ENCODE measurements at regions not wholly inside any gene's neighbourhood (a gene's known extent, or its start where the extent isn't known, plus 50 kb on each side); places are given as distances from the start of the nearest gene placed in this dataset.

- peaks cover 4% of the 10 kb centered on the region; the same call in 1 of the 2 replicates for H3K4me1 ChIP-seq (ENCODE audit: insufficient read depth, low read length)
- no peaks in the 10 kb centered on the region for H3K27me3 ChIP-seq (ENCODE audit: insufficient read depth, low read length, poor library complexity)
- DNase-seq: no peak
- H3K9me3 ChIP-seq (ENCODE audit: insufficient read depth, low read length, severe bottlenecking): no peaks in the 10 kb centered on the region
- no peak overlapping the region for H2AFZ ChIP-seq (ENCODE audit: low read depth, low read length)
- no peak overlapping the region for H3K4me2 ChIP-seq (ENCODE audit: insufficient read depth, low read length)
- no peak for ATAC-seq (ENCODE audit: insufficient read depth, low read depth)
- H3K79me2 ChIP-seq (ENCODE audit: insufficient read depth, low read length): no peaks in the 10 kb centered on the region
- no peaks in the 10 kb centered on the region for H4K20me1 ChIP-seq (ENCODE audit: insufficient read depth, low read length)
- H3K9ac ChIP-seq (ENCODE audit: low read depth, low read length): no peak overlapping the region
- H3K36me3 ChIP-seq (ENCODE audit: insufficient read depth, low read length): no peaks in the 10 kb centered on the region
- H3K4me3 ChIP-seq (ENCODE audit: low read depth in 1 of 2, low read length in 2 of 2): no peak overlapping the region
- TF ChIP-seq EZH2 (IDR thresholded peaks at IDR 0.05; ENCODE audit: borderline replicate concordance, low read depth, low read length, severe bottlenecking): no peak
- TF ChIP-seq, protein P1, sequence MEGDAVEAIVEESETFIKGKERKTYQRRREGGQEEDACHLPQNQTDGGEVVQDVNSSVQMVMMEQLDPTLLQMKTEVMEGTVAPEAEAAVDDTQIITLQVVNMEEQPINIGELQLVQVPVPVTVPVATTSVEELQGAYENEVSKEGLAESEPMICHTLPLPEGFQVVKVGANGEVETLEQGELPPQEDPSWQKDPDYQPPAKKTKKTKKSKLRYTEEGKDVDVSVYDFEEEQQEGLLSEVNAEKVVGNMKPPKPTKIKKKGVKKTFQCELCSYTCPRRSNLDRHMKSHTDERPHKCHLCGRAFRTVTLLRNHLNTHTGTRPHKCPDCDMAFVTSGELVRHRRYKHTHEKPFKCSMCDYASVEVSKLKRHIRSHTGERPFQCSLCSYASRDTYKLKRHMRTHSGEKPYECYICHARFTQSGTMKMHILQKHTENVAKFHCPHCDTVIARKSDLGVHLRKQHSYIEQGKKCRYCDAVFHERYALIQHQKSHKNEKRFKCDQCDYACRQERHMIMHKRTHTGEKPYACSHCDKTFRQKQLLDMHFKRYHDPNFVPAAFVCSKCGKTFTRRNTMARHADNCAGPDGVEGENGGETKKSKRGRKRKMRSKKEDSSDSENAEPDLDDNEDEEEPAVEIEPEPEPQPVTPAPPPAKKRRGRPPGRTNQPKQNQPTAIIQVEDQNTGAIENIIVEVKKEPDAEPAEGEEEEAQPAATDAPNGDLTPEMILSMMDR (IDR thresholded peaks at IDR 0.05; ENCODE audit: borderline replicate concordance, extremely low read depth, low read length, poor library complexity, severe bottlenecking): no peak
- no peak overlapping the region for H3K27ac ChIP-seq (ENCODE audit: low read length)
Measured at GRCh38 chr13:38176664-38177063, 173.0 kb upstream of the UFM1 start.

DNA sequence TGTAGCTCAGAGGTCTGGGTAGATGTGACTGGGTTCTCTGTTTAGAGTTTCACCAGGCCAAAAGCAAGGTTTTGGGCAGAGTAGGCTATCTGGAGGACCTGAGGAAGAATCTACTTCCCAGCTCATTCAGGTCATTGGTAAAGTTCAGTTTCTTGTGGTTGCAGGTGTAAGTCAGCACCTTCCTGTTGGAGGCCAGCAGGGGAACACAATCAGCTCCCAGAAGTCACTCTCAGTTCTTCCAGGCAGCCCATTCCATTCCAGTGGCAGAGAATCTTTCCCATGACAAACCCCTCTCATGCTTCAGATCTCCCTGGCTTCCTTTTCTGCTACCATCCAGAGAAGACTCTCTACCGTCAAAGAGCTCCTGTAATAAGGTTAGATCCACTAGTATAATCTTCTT lies 176.2 kb upstream of the UFM1 start:
- TF ChIP-seq EZH2 (IDR thresholded peaks at IDR 0.05; ENCODE audit: borderline replicate concordance, low read depth, low read length, severe bottlenecking): no peak
- DNase-seq (no peak), ATAC-seq (ENCODE audit: insufficient read depth, low read depth) (no peak)
- Histone ChIP-seq H3K9ac (ENCODE audit: low read depth, low read length) (no peak overlapping the region), H3K36me3 (ENCODE audit: insufficient read depth, low read length) (no peaks in the 10 kb centered on the region), H3K9me3 (ENCODE audit: insufficient read depth, low read length, severe bottlenecking) (no peaks in the 10 kb centered on the region), H3K4me1 (ENCODE audit: insufficient read depth, low read length) (no peaks in the 10 kb centered on the region), H4K20me1 (ENCODE audit: insufficient read depth, low read length) (no peaks in the 10 kb centered on the region), H3K27me3 (ENCODE audit: insufficient read depth, low read length, poor library complexity) (no peaks in the 10 kb centered on the region), H2AFZ (ENCODE audit: low read depth, low read length) (no peak overlapping the region), H3K4me2 (ENCODE audit: insufficient read depth, low read length) (no peak overlapping the region), H3K27ac (ENCODE audit: low read length) (no peak overlapping the region), H3K79me2 (ENCODE audit: insufficient read depth, low read length) (no peaks in the 10 kb centered on the region), H3K4me3 (ENCODE audit: low read depth in 1 of 2, low read length in 2 of 2) (no peak overlapping the region)

DNA sequence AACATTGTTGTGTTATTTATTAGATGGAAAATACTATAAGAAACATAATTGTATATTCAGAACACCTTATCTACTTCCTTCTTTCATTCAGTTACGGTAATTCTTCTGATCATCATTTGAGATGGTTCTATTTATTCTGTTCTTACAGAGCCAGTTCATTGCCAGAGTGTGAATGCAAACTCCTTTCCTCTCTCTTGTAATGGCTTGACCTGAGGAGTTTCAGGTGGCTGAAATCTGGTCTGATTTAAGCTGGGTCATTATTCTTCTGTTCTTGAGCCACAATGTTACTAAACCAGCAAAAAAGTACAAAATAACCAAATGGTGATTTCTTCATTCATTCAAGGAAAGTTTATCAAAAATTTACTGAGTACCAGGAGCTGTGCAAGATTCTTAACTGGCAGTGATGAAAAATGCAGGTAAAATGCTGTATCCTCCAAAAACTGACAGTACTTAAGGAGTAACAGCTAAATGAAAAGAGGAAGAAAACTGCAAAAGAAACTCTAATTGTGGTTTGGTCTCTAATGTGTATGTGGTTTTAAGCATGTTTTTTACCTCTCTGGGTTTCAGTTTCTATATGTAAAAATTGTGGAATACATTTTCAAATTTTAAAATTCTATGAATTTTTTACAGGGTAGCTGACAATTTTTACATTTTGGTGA lies 182.4 kb upstream of the UFM1 start:
- Histone ChIP-seq H3K9ac (ENCODE audit: low read depth, low read length) (no peak overlapping the region), H3K4me3 (ENCODE audit: low read depth in 1 of 2, low read length in 2 of 2) (no peak overlapping the region), H3K4me1 (ENCODE audit: insufficient read depth, low read length) (no peaks in the 10 kb centered on the region), H3K9me3 (ENCODE audit: insufficient read depth, low read length, severe bottlenecking) (no peaks in the 10 kb centered on the region), H3K4me2 (ENCODE audit: insufficient read depth, low read length) (no peak overlapping the region), H3K27ac (ENCODE audit: low read length) (no peak overlapping the region), H3K27me3 (ENCODE audit: insufficient read depth, low read length, poor library complexity) (no peaks in the 10 kb centered on the region), H4K20me1 (ENCODE audit: insufficient read depth, low read length) (no peaks in the 10 kb centered on the region), H3K79me2 (ENCODE audit: insufficient read depth, low read length) (no peaks in the 10 kb centered on the region), H3K36me3 (ENCODE audit: insufficient read depth, low read length) (no peaks in the 10 kb centered on the region), H2AFZ (ENCODE audit: low read depth, low read length) (no peak overlapping the region)
- no peak for DNase-seq
- ATAC-seq (ENCODE audit: insufficient read depth, low read depth): no peak; the same call in 2 of the 3 replicates
- TF ChIP-seq, protein P1 (IDR thresholded peaks at IDR 0.05; ENCODE audit: borderline replicate concordance, extremely low read depth, low read length, poor library complexity, severe bottlenecking): no peak
- TF ChIP-seq EZH2 (IDR thresholded peaks at IDR 0.05; ENCODE audit: borderline replicate concordance, low read depth, low read length, severe bottlenecking): no peak

DNA sequence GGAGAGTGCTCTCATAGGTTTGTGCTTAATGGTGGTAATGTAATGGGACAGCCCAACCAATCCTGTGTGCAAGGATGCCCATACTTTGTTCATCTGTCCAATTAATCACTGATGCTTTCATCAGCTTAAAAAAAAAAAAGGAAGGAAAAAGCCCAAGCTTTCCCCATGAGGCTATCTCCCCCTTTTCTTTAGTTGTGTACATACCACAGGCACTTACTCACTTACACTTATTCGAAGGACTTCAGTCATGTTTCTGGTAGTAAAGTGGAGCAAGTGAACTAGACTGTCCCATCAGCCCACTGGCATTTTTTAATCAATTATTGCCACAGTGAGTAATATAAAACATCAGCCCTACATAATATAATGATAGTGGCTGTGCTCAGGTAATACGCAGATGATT lies 183.5 kb upstream of the UFM1 start:
- Histone ChIP-seq H3K27ac (ENCODE audit: low read length) (no peak overlapping the region), H3K4me1 (ENCODE audit: insufficient read depth, low read length) (no peaks in the 10 kb centered on the region), H3K9ac (ENCODE audit: low read depth, low read length) (no peak overlapping the region), H3K79me2 (ENCODE audit: insufficient read depth, low read length) (no peaks in the 10 kb centered on the region), H3K4me2 (ENCODE audit: insufficient read depth, low read length) (no peak overlapping the region), H3K36me3 (ENCODE audit: insufficient read depth, low read length) (no peaks in the 10 kb centered on the region), H2AFZ (ENCODE audit: low read depth, low read length) (no peak overlapping the region), H3K9me3 (ENCODE audit: insufficient read depth, low read length, severe bottlenecking) (no peaks in the 10 kb centered on the region), H3K4me3 (ENCODE audit: low read depth in 1 of 2, low read length in 2 of 2) (no peak overlapping the region), H3K27me3 (ENCODE audit: insufficient read depth, low read length, poor library complexity) (no peaks in the 10 kb centered on the region), H4K20me1 (ENCODE audit: insufficient read depth, low read length) (no peaks in the 10 kb centered on the region)
- no peak for TF ChIP-seq EZH2 (IDR thresholded peaks at IDR 0.05; ENCODE audit: borderline replicate concordance, low read depth, low read length, severe bottlenecking)
- TF ChIP-seq, protein P1 (IDR thresholded peaks at IDR 0.05; ENCODE audit: borderline replicate concordance, extremely low read depth, low read length, poor library complexity, severe bottlenecking): no peak
- no peak for DNase-seq
- no peak for ATAC-seq (ENCODE audit: insufficient read depth, low read depth)

Measured in DND-41 (cell line).